Trophoblast cell (in vitro differentiated cells and primary cell): ENCODE measurements at regions not wholly inside any gene's neighbourhood (a gene's known extent, or its start where the extent isn't known, plus 50 kb on each side); places are given as distances from the start of the nearest gene placed in this dataset.
"Not testable (repeated sequence)": the region's sequence is repeated elsewhere in the genome, so short reads cannot be mapped to it uniquely, and the experiment has no call there.

Experiments used
- DNase-seq, 2 donors: peaks; one replicate each; pipeline ENCODE4 v3.0.0-alpha.2; 2016
- H2AFZ ChIP-seq: 2 replicates; pipeline ENCODE4 v1.6.1; 2013; ENCODE audit warnings: low read length, moderate library complexity, mild to moderate bottlenecking; ENCODE audit not compliant: insufficient read depth, poor library complexity
- H2AK5ac ChIP-seq: 2 replicates; pipeline ENCODE4 v1.6.1; 2013; ENCODE audit warnings: mild to moderate bottlenecking, low read length
- H2BK120ac ChIP-seq: 2 replicates; pipeline ENCODE4 v1.6.1; 2013; ENCODE audit warnings: low read length, mild to moderate bottlenecking, moderate library complexity; ENCODE audit not compliant: insufficient read depth, poor library complexity
- H2BK12ac ChIP-seq: 2 replicates; pipeline ENCODE4 v1.6.1; 2013; ENCODE audit warnings: mild to moderate bottlenecking, low read length, moderate library complexity
- H2BK5ac ChIP-seq: 2 replicates; pipeline ENCODE4 v1.6.1; 2013; ENCODE audit warnings: low read length, low read depth, moderate library complexity, mild to moderate bottlenecking; ENCODE audit not compliant: poor library complexity
- H3K14ac ChIP-seq: 2 replicates; pipeline ENCODE4 v1.6.1; 2013; ENCODE audit warnings: mild to moderate bottlenecking, low read length
- H3K18ac ChIP-seq: 2 replicates; pipeline ENCODE4 v1.6.1; 2013; ENCODE audit warnings: mild to moderate bottlenecking, low read length
- H3K23ac ChIP-seq: 2 replicates; pipeline ENCODE4 v1.6.1; 2013; ENCODE audit warnings: low read length
- H3K27ac ChIP-seq: 2 replicates; pipeline ENCODE4 v1.5.1; 2013; ENCODE audit warnings: low read depth, mild to moderate bottlenecking, inconsistent platforms, low read length, moderate library complexity
- H3K27me3 ChIP-seq: 2 replicates; pipeline ENCODE4 v1.6.1; 2013; ENCODE audit warnings: inconsistent platforms, mild to moderate bottlenecking, low read length, moderate library complexity; ENCODE audit not compliant: insufficient read depth
- H3K36me3 ChIP-seq, 2 experiments: 1 replicate in 1 of 2; 2 replicates in 1 of 2; pipeline ENCODE4 v1.6.1; 2013; ENCODE audit warnings: low read length in 2 of 2, mild to moderate bottlenecking in 2 of 2, moderate library complexity in 1 of 2; ENCODE audit not compliant: insufficient read depth in 2 of 2, control insufficient read depth in 1 of 2
- H3K4ac ChIP-seq: 2 replicates; pipeline ENCODE4 v1.6.1; 2013; ENCODE audit warnings: low read depth, mild to moderate bottlenecking, low read length, moderate library complexity
- H3K4me1 ChIP-seq, 2 experiments: 1 replicate in 1 of 2; 2 replicates in 1 of 2; pipeline ENCODE4 v1.6.1; 2013; ENCODE audit warnings: low read length in 2 of 2, mild to moderate bottlenecking in 2 of 2, moderate library complexity in 1 of 2; ENCODE audit not compliant: insufficient read depth in 2 of 2, control insufficient read depth in 1 of 2
- H3K4me2 ChIP-seq: 2 replicates; pipeline ENCODE4 v1.6.1; 2013; ENCODE audit warnings: inconsistent platforms, mild to moderate bottlenecking, low read length, moderate library complexity
- H3K4me3 ChIP-seq: 2 replicates; pipeline ENCODE4 v1.5.1; 2013; ENCODE audit warnings: mild to moderate bottlenecking, low read depth, low read length, inconsistent platforms
- H3K79me1 ChIP-seq: one replicate; pipeline ENCODE4 v1.6.1; 2013; ENCODE audit warnings: low read length
- H3K79me2 ChIP-seq: 2 replicates; pipeline ENCODE4 v1.6.1; 2013; ENCODE audit warnings: low read length, mild to moderate bottlenecking; ENCODE audit not compliant: control insufficient read depth, insufficient read depth, poor library complexity
- H3K9ac ChIP-seq: 2 replicates; pipeline ENCODE4 v1.6.1; 2013; ENCODE audit warnings: mild to moderate bottlenecking, low read length
- H3K9me3 ChIP-seq: 2 replicates; pipeline ENCODE4 v1.6.1; 2013; ENCODE audit warnings: low read depth, mild to moderate bottlenecking, control low read depth, inconsistent platforms, low read length; ENCODE audit not compliant: insufficient read depth
- H4K12ac ChIP-seq: 2 replicates; pipeline ENCODE4 v1.6.1; 2013; ENCODE audit warnings: low read depth, mild to moderate bottlenecking, low read length, moderate library complexity
- H4K8ac ChIP-seq: 2 replicates; pipeline ENCODE4 v1.6.1; 2013; ENCODE audit warnings: low read depth, mild to moderate bottlenecking, low read length, moderate library complexity
- H4K91ac ChIP-seq: one replicate; pipeline ENCODE4 v1.6.1; 2013; ENCODE audit warnings: low read depth, mild to moderate bottlenecking, low read length, moderate library complexity
- WGBS: extraction: QIAGEN DNeasy Blood & Tissue Kit; methylation state at CpG from one replicate; pipeline ENCODE4 v1.1.7; 2013; ENCODE audit warnings: missing lambda C conversion rate; ENCODE audit not compliant: insufficient read length, insufficient coverage; ENCODE audit errors: extremely low coverage; 5-methylcytosine and 5-hydroxymethylcytosine counted together

- DNase-seq, result no peak
- Histone ChIP-seq H3K79me1 (no peaks in the 10 kb centered on the region), H2AK5ac (no peak overlapping the region), H3K4ac (no peak overlapping the region), H3K27ac (no peak overlapping the region), H4K8ac (no peak overlapping the region), H3K27me3 (no peaks in the 10 kb centered on the region), H2BK120ac (no peak overlapping the region), H3K23ac (no peak overlapping the region), H3K9ac (no peak overlapping the region), H4K12ac (no peak overlapping the region), H3K4me2 (no peak overlapping the region), H3K14ac (no peak overlapping the region), H2AFZ (no peak overlapping the region), H2BK12ac (no peak overlapping the region), H3K18ac (no peak overlapping the region), H3K4me3 (no peak overlapping the region), H3K4me1 (peaks cover 0 to 2% of the 10 kb centered on the region in 2 experiments), H4K91ac (no peak overlapping the region), H3K9me3 (no peaks in the 10 kb centered on the region), H3K36me3 (no peaks in the 10 kb centered on the region), H3K79me2 (no peaks in the 10 kb centered on the region), H2BK5ac (no peak overlapping the region)
- WGBS, result no CpG with 5 or more reads among the region's 1 CpG
Observed at GRCh38 chr5:110002652-110003051, 312.9 kb downstream of the MAN2A1 start.

GRCh38 chr5:110005907-110006562 lies 316.3 kb downstream of the MAN2A1 start:
- not testable (repeated sequence) for H3K4me3 ChIP-seq, H3K4me2 ChIP-seq, H4K12ac ChIP-seq, H3K27me3 ChIP-seq, H3K9ac ChIP-seq, DNase-seq, H3K23ac ChIP-seq, H3K79me1 ChIP-seq, H3K36me3 ChIP-seq, H3K18ac ChIP-seq, H4K8ac ChIP-seq, H3K79me2 ChIP-seq, H3K27ac ChIP-seq, H3K9me3 ChIP-seq, H3K4ac ChIP-seq, H2BK12ac ChIP-seq, H3K4me1 ChIP-seq, H4K91ac ChIP-seq, H3K14ac ChIP-seq, H2AK5ac ChIP-seq, H2BK5ac ChIP-seq, H2BK120ac ChIP-seq, H2AFZ ChIP-seq
- WGBS, result no CpG with 5 or more reads among the region's 10 CpGs

DNA sequence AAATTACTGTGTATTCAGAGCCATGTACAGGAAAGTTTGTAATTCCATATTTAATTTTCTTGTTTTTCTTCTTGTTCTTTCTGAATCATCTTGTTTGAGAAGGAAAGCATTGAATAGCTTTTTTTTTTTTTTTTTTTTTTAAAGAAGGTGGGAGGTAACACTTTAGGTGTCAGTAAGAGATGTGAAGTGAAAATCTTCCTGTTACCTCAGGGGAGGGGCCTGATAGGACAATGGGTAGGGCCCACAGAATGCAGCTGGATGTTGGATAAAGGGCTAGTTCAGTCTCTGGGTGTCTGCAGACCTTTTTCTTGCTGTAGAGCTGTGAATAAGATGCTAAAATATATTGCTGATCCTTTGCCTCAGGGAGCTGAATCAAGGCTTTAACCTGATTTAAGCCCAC lies 317.4 kb downstream of the MAN2A1 start:
- Histone ChIP-seq H3K9ac (no peak overlapping the region), H3K4me2 (no peak overlapping the region), H3K27me3 (no peaks in the 10 kb centered on the region), H4K91ac (no peak overlapping the region), H3K27ac (no peak overlapping the region), H2BK120ac (no peak overlapping the region), H4K8ac (no peak overlapping the region), H3K23ac (no peak overlapping the region), H3K79me2 (no peaks in the 10 kb centered on the region), H3K36me3 (no peaks in the 10 kb centered on the region), H4K12ac (no peak overlapping the region), H2BK12ac (no peak overlapping the region), H3K4me3 (no peak overlapping the region), H2AK5ac (no peak overlapping the region), H3K79me1 (no peaks in the 10 kb centered on the region), H3K18ac (no peak overlapping the region), H3K4ac (no peak overlapping the region), H3K14ac (no peak overlapping the region), H2BK5ac (no peak overlapping the region), H3K9me3 (no peaks in the 10 kb centered on the region), H3K4me1 (no peaks in the 10 kb centered on the region), H2AFZ (no peak overlapping the region)
- DNase-seq, result no peak

GRCh38 chr5:110008131-110008530 lies 318.4 kb downstream of the MAN2A1 start:
- H2BK120ac ChIP-seq, result no peak overlapping the region
- H2BK12ac ChIP-seq, result no peak overlapping the region
- H3K18ac ChIP-seq, result no peak overlapping the region
- H4K12ac ChIP-seq, result no peak overlapping the region
- no peak overlapping the region for H2AFZ ChIP-seq
- no peak overlapping the region for H3K9ac ChIP-seq
- no peaks in the 10 kb centered on the region for H3K9me3 ChIP-seq
- H3K4me1 ChIP-seq, result no peaks in the 10 kb centered on the region
- H4K91ac ChIP-seq, result no peak overlapping the region
- H3K4me3 ChIP-seq, result no peak overlapping the region
- no peak overlapping the region for H3K4ac ChIP-seq
- H3K79me1 ChIP-seq, result no peaks in the 10 kb centered on the region
- DNase-seq, result no peak
- no CpG with 5 or more reads among the region's 4 CpGs for WGBS
- no peaks in the 10 kb centered on the region for H3K27me3 ChIP-seq
- H3K4me2 ChIP-seq, result no peak overlapping the region
- no peak overlapping the region for H2AK5ac ChIP-seq
- no peak overlapping the region for H3K23ac ChIP-seq
- H2BK5ac ChIP-seq, result no peak overlapping the region
- no peak overlapping the region for H3K14ac ChIP-seq
- H3K79me2 ChIP-seq, result no peaks in the 10 kb centered on the region
- no peak overlapping the region for H4K8ac ChIP-seq
- no peaks in the 10 kb centered on the region for H3K36me3 ChIP-seq
- no peak overlapping the region for H3K27ac ChIP-seq
